HepG2 (cell line): ENCODE measurements at regions not wholly inside any gene's neighbourhood (a gene's known extent, or its start where the extent isn't known, plus 50 kb on each side); places are given as distances from the start of the nearest gene placed in this dataset.

ENCODE experiments used
- ATAC-seq: fragments of 200-7000 bp; cut with Tn5 transposase; 3 replicates; pipeline ENCODE4 v1.9.1; 2020; ENCODE audit warnings: mild to moderate bottlenecking, moderate library complexity
- BruUV-seq: library from RNA; stranded (reverse); fragments of 400-500 nt; replicated peaks from 2 replicates; lab custom pipeline; 2021; lab: Mats Ljungman, UMichigan
- CTCF ChIA-PET: fragments of 300-600 bp; formaldehyde crosslinking; extraction: SDS; loops from one replicate; lab custom pipeline; 2021; ENCODE audit warnings: low total read pairs, inconsistent platforms, low intra/inter-chr PET ratio; lab: Yijun Ruan, JAX
- POLR2A ChIA-PET: fragments of 350-600 bp; sonication (Branson Sonifier 250); formaldehyde crosslinking; loops from one replicate; lab custom pipeline; 2020; ENCODE audit warnings: antibody characterized with exemption, inconsistent platforms; lab: Yijun Ruan, JAX
- DNase-seq: peaks from one replicate; pipeline ENCODE4 v3.0.0-alpha.2; 2015; ENCODE audit warnings: low spot score
- FAIRE-seq: peaks from 3 replicates; lab custom pipeline; 2011; peaks lifted over from hg19 to GRCh38; lab: Jason Lieb, UNC
- H2AFZ ChIP-seq: one replicate; pipeline ENCODE4 v1.6.1; 2011; ENCODE audit warnings: low read length, inconsistent platforms
- H3K27ac ChIP-seq: fragments of 300-600 bp; 3 replicates; pipeline ENCODE4 v1.8.0; 2011; ENCODE audit warnings: mixed run types, mild to moderate bottlenecking, mixed read lengths, low read length, inconsistent platforms; ENCODE audit not compliant: insufficient read depth; ENCODE audit errors: extremely low read length
- H3K27me3 ChIP-seq, 2 experiments: fragments of 200-600 bp in 1 of 2; 2 replicates in 1 of 2; 3 replicates in 1 of 2; pipeline versions ENCODE4 v1.6.0 to v1.8.0; 2011; ENCODE audit warnings: low read length in 2 of 2, mild to moderate bottlenecking in 2 of 2, moderate library complexity in 2 of 2, inconsistent platforms in 1 of 2; ENCODE audit not compliant: insufficient read depth in 2 of 2, control insufficient read depth in 1 of 2
- H3K36me3 ChIP-seq, 2 experiments: fragments of 200-600 bp in 1 of 2; replicated peaks in 1 of 2; 2 replicates in 1 of 2; 3 replicates in 1 of 2; pipeline versions ENCODE4 v1.5.1 to v1.8.0; 2011; ENCODE audit warnings: low read length in 2 of 2, inconsistent platforms in 1 of 2; ENCODE audit not compliant: insufficient read depth in 2 of 2, control insufficient read depth in 1 of 2
- H3K4me1 ChIP-seq: 2 replicates; pipeline ENCODE4 v1.5.1; 2012; ENCODE audit warnings: low read length, inconsistent platforms; ENCODE audit not compliant: insufficient read depth
- H3K4me2 ChIP-seq: 2 replicates; pipeline ENCODE4 v1.6.0; 2011; ENCODE audit warnings: low read depth, low read length, inconsistent platforms
- H3K4me3 ChIP-seq, 3 experiments: fragments of 200-600 bp in 1 of 3; sonication (generic), shearing (Covaris generic) in 1 of 3; replicated peaks in 1 of 3; 2 replicates each; pipeline ENCODE4 v1.5.1; 2011 to 2016; ENCODE audit warnings: low read length in 3 of 3, inconsistent platforms in 2 of 3, low read depth in 2 of 3, mild to moderate bottlenecking in 2 of 3, control low read depth in 1 of 3, mixed read lengths in 1 of 3; ENCODE audit not compliant: insufficient read depth in 1 of 3
- H3K79me2 ChIP-seq: one replicate; pipeline ENCODE4 v1.6.1; 2011; ENCODE audit warnings: low read length, inconsistent platforms; ENCODE audit not compliant: insufficient read depth
- H3K9ac ChIP-seq: 2 replicates; pipeline ENCODE4 v1.6.0; 2011; ENCODE audit warnings: mild to moderate bottlenecking, low read depth, low read length, inconsistent platforms; ENCODE audit not compliant: insufficient read depth
- H3K9me3 ChIP-seq: 2 replicates; pipeline ENCODE4 v1.5.1; 2012; ENCODE audit warnings: mild to moderate bottlenecking, low read length
- H4K20me1 ChIP-seq: 2 replicates; pipeline ENCODE4 v1.6.0; 2011; ENCODE audit warnings: inconsistent platforms, mild to moderate bottlenecking, low read length, moderate library complexity; ENCODE audit not compliant: insufficient read depth
- AGO1 ChIP-seq: fragments of 200-400 bp; formaldehyde crosslinking; IDR thresholded peaks from 2 replicates; pipeline ENCODE4 v1.6.1; 2017; ENCODE audit warnings: mild to moderate bottlenecking, low read depth, low read length, moderate library complexity; ENCODE audit not compliant: poor library complexity, severe bottlenecking
- MAFG ChIP-seq: sonication (generic); formaldehyde crosslinking; IDR thresholded peaks from 2 replicates; pipeline ENCODE4 v1.5.1; 2020; ENCODE audit warnings: mild to moderate bottlenecking, missing genetic modification reagents
- MIXL1 ChIP-seq: IDR thresholded peaks from 2 replicates; pipeline ENCODE4 v1.6.1; 2016
- PAX8 ChIP-seq: sonication (generic); formaldehyde crosslinking; IDR thresholded peaks from 2 replicates; pipeline ENCODE4 v1.8.0; 2022; ENCODE audit warnings: mild to moderate bottlenecking, missing genetic modification reagents, borderline replicate concordance
- SMYD3 ChIP-seq: sonication (generic); formaldehyde crosslinking; IDR thresholded peaks from 2 replicates; pipeline ENCODE4 v1.8.1; 2023; ENCODE audit warnings: mild to moderate bottlenecking, missing genetic modification reagents
- SP1 ChIP-seq, 2 experiments: fragments of 450-650 bp in 1 of 2; sonication (generic) in 1 of 2; formaldehyde crosslinking in 1 of 2; IDR thresholded peaks; 2 replicates each; pipeline versions ENCODE4 v1.4.0 to v1.6.1; 2016 to 2020; ENCODE audit warnings: missing genetic modification reagents in 1 of 2
- YY1 ChIP-seq: IDR thresholded peaks from 2 replicates; pipeline ENCODE4 v1.6.1; 2011; ENCODE audit warnings: low read length, low read depth, moderate library complexity, mild to moderate bottlenecking; ENCODE audit not compliant: insufficient read depth, insufficient replicate concordance
- ZBTB21 ChIP-seq: sonication (generic); formaldehyde crosslinking; IDR thresholded peaks from 2 replicates; pipeline ENCODE4 v1.4.0; 2020; ENCODE audit warnings: missing genetic modification reagents
- ZNF17 ChIP-seq: sonication (generic); formaldehyde crosslinking; IDR thresholded peaks from 2 replicates; pipeline ENCODE4 v1.5.0; 2020; ENCODE audit warnings: mild to moderate bottlenecking, missing genetic modification reagents
- ZNF24 ChIP-seq: fragments of 450-650 bp; IDR thresholded peaks from 2 replicates; pipeline ENCODE4 v1.6.1; 2017; ENCODE audit warnings: antibody characterized with exemption, mild to moderate bottlenecking
- ZNF282 ChIP-seq: fragments of 450-650 bp; IDR thresholded peaks from 2 replicates; pipeline ENCODE4 v1.6.1; 2018; ENCODE audit not compliant: partially characterized antibody
- ZNF335 ChIP-seq: sonication (generic); formaldehyde crosslinking; IDR thresholded peaks from 2 replicates; pipeline ENCODE4 v1.4.0; 2020; ENCODE audit warnings: missing genetic modification reagents
- ZNF644 ChIP-seq: IDR thresholded peaks from 2 replicates; pipeline ENCODE4 v1.6.1; 2016; ENCODE audit warnings: low read depth
- WGBS: methylation state at CpG from one replicate; pipeline ENCODE4 v1.1.6; 2017; ENCODE audit warnings: low lambda C conversion rate; 5-methylcytosine and 5-hydroxymethylcytosine counted together
- in situ Hi-C: cut with HindIII; loops from 2 replicates; pipeline ENCODE4 v1.10.0; 2017; ENCODE audit warnings: low pct_unique_long_range_greater_than_20kb; ENCODE audit not compliant: extremely low pct_ligation_motif_present
- intact Hi-C: fragments of 100-400 bp; cut with micrococcal nuclease; formaldehyde crosslinking; loops from one replicate; pipeline ENCODE4 v1.10.0; 2022; ENCODE audit not compliant: unreplicated experiment
- TF ChIP-seq, protein P1 (sequence below): sonication (generic); formaldehyde crosslinking; conservative IDR thresholded peaks from 2 replicates; pipeline ENCODE4 v1.4.0; 2020; ENCODE audit warnings: missing genetic modification reagents

DNA sequence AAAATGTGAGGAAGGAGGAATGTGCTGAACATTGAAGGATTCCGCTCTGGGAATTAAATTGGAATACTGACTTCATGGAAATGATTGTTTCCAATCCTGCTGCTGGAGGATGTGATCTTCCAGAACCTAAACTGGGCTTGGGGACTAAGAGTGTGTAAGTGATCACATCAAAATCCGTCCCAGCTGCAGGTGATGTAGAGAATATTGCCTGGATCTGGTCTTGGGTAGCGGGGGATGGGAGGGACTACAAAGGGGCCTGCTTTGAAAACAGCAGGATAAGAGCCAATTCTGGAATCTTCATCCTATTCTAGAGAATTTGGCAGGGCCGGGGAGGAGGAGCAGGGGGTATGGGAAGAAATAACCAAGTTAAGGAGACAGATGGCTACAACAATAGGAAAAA lies 552.2 kb upstream of the FZD8 start:
- no peaks in the 10 kb centered on the region for H3K4me1 ChIP-seq
- intact Hi-C loops (no loop called here), in situ Hi-C loops (no loop called here)
- no peaks in the 10 kb centered on the region for H3K36me3 ChIP-seq
- no peaks in the 10 kb centered on the region for H4K20me1 ChIP-seq
- H3K4me3 ChIP-seq = no peak overlapping the region
- CTCF ChIA-PET = no interaction called here
- WGBS = 13% methylated on average over 4 of the region's 4 CpGs
- TF ChIP-seq PAX8 = no peak
- no peak for TF ChIP-seq AGO1
- no peak for TF ChIP-seq ZBTB21 (CRISPR knock-in tag)
- TF ChIP-seq ZNF335 (CRISPR knock-in tag) = no peak
- TF ChIP-seq SMYD3 = no peak
- TF ChIP-seq ZNF644 (CRISPR knock-in tag) = no peak
- TF ChIP-seq ZNF17 (CRISPR knock-in tag) = no peak
- no peak for TF ChIP-seq MAFG (CRISPR knock-in tag)
- TF ChIP-seq ZNF24 = no peak
- no peak for TF ChIP-seq MIXL1 (CRISPR knock-in tag)
- TF ChIP-seq YY1 = no peak
- TF ChIP-seq SP1 (IDR thresholded peaks at IDR 0.05) = no peak
- no peak for TF ChIP-seq SP1 (CRISPR knock-in tag; IDR thresholded peaks at IDR 0.05)
- TF ChIP-seq ZNF282 = no peak
- TF ChIP-seq, protein P1, sequence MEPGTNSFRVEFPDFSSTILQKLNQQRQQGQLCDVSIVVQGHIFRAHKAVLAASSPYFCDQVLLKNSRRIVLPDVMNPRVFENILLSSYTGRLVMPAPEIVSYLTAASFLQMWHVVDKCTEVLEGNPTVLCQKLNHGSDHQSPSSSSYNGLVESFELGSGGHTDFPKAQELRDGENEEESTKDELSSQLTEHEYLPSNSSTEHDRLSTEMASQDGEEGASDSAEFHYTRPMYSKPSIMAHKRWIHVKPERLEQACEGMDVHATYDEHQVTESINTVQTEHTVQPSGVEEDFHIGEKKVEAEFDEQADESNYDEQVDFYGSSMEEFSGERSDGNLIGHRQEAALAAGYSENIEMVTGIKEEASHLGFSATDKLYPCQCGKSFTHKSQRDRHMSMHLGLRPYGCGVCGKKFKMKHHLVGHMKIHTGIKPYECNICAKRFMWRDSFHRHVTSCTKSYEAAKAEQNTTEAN (CRISPR knock-in tag) = no peak
- no peak overlapping the region for H3K9ac ChIP-seq
- H3K27me3 ChIP-seq = no peaks in the 10 kb centered on the region; a peak in 1 of 5 replicates
- no peak overlapping the region for H3K4me2 ChIP-seq
- DNase-seq (no peak), FAIRE-seq (no peak), ATAC-seq (no peak)
- H3K27ac ChIP-seq = no peak overlapping the region
- H3K9me3 ChIP-seq = peaks cover 20% of the 10 kb centered on the region
- POLR2A ChIA-PET = no interaction called here
- no peak overlapping the region for H2AFZ ChIP-seq
- BruUV-seq = no TSS peak
- H3K79me2 ChIP-seq = no peaks in the 10 kb centered on the region
